IPS-18c (cell line): ENCODE measurements at regions not wholly inside any gene's neighbourhood (a gene's known extent, or its start where the extent isn't known, plus 50 kb on each side); places are given as distances from the start of the nearest gene placed in this dataset.

Experiments
- H3K4me3 ChIP-seq: 2 replicates; pipeline ENCODE4 v1.7.0; 2013; ENCODE audit warnings: low read depth, mild to moderate bottlenecking, low read length, moderate library complexity; ENCODE audit not compliant: insufficient read depth
- H3K9me3 ChIP-seq: one replicate; pipeline ENCODE4 v1.6.1; 2013; ENCODE audit warnings: mild to moderate bottlenecking, low read length, moderate library complexity; ENCODE audit not compliant: control insufficient read depth, insufficient read depth

GRCh38 chr2:128438586-128438985 lies 119.9 kb upstream of the HS6ST1 start:
- H3K4me3 ChIP-seq = no peak overlapping the region

DNA sequence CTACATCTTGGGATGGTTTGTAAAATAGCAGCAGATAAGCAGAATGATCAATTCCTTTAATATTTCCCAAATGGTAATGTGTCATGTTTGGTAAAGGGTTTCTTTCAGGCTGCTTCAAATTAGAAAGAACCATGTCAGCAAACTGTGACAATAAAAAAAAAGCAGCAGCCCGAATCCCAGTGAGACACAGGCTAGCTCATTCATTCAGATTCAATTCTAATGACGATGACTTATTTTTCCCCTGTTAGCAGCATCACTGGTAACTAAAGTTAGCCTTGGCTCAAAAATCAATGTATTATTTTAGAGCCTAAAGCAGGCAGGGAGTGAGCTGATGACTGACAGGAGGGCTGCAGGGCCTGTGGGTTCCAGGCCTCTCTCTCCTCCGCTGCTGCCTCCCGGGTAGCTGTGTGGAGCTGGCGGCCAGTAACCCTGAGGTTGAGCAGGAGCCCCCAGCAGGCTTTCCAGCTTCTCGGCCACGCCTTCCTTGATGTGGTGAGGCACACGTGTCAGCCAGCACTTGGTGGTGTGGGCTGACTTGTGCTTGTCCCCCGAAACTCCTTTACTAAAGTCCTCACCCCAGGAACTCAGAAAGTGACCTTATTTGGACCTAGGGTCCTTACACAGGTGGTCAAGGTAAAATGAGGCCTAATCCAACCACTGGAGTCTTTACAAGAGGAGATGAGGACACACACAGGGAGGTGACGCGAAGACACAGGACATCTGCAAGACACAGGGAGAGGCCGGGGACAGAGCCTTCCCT lies 120.5 kb upstream of the HS6ST1 start:
- H3K4me3 ChIP-seq = no peak overlapping the region
- H3K9me3 ChIP-seq = no peaks in the 10 kb centered on the region

More at GRCh38 chr2:128438586-128438985, 119.9 kb upstream of the HS6ST1 start:
- no peaks in the 10 kb centered on the region for H3K9me3 ChIP-seq

DNA sequence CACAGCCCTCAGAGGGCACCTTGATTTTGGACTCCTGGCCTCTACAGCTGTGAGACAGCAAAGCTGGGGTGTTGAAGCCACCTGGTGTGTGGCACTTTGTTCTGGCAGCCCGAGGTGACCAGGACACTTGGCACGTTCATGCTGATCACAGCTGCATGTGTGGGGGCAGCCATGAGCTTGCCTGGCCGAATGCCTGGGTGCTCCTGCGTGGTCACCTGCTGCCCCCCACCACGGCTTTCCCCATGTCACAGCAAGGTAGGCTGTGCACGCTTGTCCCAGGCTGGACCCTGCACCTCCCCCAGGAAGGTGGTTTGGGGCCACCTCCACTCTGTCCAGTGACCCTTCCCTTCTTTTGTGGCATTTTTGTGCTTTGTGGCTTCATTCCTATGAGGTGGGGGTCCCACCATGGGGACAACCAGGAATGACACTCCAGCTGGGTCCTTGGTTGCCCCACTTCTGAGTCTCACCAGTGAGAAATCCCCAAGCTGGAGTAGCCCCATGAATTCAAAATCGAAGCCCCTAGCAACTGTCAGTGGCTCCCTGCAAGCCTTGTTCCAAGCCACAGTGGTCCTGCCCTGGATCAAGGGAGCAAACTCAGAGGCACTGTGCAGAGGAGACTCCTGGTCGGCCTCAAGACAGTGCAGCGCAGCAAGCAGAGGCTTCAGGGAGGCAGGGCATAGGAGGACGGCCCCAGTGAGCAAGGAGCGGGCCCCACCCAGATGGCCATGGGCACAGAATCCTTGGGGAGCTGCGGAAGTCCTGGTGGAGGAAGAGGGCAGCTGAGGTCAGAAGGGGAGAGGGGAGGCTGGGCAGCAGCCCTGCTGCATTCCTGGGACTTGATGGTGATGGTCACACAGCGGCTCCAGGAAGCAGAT lies 121.4 kb upstream of the HS6ST1 start:
- H3K4me3 ChIP-seq = no peak overlapping the region

DNA sequence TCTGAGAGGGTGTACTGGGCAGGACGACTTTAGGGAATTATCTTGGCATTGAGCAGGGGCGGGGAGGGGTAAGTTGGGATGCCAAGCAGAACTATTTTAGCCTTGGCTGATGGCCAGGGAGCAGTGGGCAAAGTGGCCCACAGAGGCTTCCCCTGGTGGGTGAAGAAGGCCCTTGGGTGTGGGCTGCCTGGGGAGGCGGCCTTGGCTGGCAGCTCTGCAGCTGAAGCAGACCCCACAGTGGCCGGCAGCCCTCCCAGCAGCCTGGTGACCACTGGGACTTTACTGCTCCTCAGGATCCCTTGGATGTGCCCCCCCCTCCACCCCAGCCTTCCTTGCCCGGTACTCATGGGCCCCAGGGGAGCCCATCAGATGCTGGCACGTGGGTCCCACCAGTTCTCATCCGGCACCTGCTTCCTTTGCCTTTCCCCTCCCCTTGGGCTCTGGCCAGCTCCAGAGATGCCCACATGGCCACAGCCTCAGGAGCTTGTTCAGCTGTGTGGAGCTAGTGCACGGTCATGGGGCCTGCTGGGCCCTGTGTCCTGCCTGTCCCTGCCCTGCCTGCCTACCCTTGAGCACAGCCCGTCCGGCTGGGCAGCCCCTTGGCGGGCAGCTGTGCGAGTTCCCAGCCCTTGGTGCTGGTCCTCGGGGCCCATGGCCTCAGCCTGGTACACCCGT lies 122.1 kb upstream of the HS6ST1 start:
- Histone ChIP-seq H3K9me3 (no peaks in the 10 kb centered on the region), H3K4me3 (no peak overlapping the region)

More for the DNA sequence above, 121.4 kb upstream of the HS6ST1 start:
- no peaks in the 10 kb centered on the region for H3K9me3 ChIP-seq

DNA sequence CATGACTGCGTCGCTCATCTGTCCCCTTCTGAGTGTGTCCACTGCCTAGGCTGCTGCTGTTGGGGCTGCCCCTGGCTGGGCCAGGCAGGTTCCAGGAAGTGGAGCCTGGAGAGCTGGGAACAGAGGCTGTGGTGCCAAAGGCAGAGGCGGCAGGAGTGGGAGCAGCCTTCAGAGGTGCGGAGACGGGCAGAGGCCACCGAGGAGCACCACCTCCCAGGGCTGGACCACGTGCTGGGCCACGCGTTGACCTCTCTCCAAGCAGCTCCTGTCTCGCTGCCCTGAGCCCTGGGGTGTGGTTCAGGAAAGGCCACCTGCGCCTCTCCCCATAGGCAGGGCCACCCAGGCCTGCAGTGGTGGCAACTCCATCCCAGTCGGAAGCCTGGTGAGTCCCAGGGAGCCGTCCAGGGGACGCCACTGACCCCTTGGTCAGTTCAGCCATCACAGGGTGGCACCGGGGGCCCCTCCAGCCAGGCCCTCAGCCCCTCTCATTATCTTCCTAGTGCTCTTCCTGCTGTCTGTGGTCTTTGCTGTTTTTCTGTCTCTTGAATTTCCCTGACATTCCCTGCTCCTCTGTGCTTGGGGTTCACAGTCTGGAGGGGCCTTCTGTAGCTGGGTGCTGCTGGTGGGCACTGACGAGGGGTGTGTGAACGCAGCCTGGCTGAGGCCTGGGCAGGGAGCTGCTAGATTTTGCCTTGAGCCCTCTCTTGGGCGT lies 122.8 kb upstream of the HS6ST1 start:
- no peaks in the 10 kb centered on the region for H3K9me3 ChIP-seq
- no peak overlapping the region for H3K4me3 ChIP-seq

DNA sequence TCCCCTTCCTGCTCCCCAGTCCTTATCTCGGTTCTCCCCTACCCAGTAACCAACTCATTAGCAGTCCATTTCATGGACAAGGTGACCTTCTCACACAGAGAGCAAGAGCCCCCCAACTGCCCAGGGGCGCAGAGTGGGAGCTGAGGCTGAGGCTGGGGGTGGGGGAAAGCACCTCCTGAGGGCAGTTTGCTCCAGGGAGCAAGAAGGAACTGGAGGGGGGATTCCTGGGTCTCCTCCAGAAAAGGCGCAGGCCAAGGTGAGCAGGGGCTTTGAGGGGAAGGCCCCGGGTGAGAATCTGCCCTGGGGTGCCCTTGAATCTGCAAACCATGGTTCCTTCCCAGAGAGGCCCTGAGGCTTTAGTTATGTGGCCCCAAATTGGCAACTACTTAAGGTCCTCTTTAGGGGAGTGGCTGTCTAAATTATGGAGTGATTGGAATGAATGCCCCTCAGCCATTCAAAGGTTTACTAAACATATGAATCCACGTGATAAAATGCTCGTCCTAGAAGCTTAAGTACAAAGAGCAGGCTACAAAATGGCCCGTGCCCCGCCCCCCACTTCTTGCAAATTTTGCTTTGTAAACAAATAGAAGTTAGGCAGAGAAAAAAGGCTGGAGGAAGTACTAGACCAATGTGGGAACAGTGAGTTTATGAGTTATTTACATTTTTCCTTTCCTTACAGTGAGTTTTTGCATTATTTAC lies 123.5 kb upstream of the HS6ST1 start:
- no peak overlapping the region for H3K4me3 ChIP-seq
- H3K9me3 ChIP-seq = no peaks in the 10 kb centered on the region

DNA sequence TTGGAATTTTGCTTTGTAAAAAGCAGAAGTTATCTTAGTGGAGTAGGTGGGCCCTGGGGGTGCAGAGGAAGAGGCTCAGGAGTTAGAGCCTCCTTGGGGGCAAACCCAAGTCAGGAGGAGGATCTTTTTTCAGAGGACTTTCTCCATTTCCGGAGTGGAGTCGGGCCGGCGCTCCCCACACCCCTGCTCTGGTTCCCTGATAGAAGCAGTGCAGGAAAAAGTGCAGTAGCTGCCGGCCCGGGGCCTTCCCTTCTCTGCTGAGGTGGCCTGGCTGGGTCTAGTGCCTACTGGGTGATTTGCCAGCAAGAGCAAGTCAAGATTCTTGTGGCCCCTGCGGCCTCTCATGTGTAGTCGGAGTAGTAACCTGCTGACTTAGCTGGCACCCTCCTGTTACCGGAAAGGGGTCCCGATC lies 124.2 kb upstream of the HS6ST1 start:
- H3K4me3 ChIP-seq = no peak overlapping the region
- H3K9me3 ChIP-seq = no peaks in the 10 kb centered on the region

GRCh38 chr2:128444121-128444771 lies 125.6 kb upstream of the HS6ST1 start:
- no peaks in the 10 kb centered on the region for H3K9me3 ChIP-seq

DNA sequence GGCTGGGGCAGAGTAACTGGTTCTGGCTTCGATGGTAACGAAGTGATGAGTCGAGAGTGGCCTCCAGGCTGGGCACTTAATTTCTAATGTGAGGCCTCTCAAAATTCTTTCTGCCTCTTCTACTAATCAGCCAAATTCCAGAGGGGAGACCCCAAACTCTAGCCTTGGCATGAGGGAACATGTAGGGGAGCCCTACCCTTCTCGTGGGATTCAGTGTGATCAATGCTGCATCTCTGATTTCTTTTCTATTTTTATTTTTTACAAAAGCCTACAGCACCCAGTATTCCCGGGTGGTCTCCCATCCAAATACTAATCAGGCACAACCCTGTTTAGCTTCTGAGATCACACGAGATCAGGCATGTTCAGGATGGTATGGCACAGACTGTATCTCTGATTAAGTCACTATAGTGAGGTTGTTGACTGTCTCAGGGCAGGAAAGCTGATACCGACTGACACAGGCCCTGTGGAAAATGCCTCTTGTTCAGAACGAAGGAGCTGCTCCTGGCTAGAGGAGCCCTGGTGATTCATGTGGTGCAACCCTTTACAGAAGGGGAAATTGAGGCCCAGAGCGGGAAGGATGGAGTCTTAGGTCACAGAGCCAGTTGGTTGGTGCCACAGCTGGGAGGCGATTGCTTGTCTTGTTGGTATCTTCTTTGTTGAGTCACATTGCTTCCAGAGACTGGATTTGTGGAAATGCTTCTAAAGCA lies 126.3 kb upstream of the HS6ST1 start:
- H3K4me3 ChIP-seq = no peak overlapping the region
- no peaks in the 10 kb centered on the region for H3K9me3 ChIP-seq

More at GRCh38 chr2:128444121-128444771, 125.6 kb upstream of the HS6ST1 start:
- no peak overlapping the region for H3K4me3 ChIP-seq

DNA sequence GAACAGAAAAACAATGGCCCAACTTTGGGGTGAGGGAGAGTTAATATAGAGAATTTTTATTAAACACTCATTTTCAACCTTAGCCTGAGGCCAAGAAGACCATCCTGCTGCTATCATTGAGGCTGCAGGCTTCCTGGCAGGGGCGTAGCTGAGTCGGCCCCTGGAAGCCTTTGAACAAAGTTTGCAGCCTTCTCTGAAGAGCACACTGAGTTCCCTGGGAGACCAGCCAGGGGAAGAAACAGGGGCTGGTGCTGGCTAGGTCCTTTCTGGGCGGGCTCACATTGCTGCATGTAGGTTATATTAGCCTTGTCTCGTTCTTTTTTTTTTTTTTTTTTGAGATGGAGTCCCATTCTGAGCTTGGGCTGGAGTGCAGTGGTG lies 126.8 kb upstream of the HS6ST1 start:
- Histone ChIP-seq H3K9me3 (no peaks in the 10 kb centered on the region), H3K4me3 (no peak overlapping the region)

GRCh38 chr2:128446049-128446873 lies 127.6 kb upstream of the HS6ST1 start:
- Histone ChIP-seq H3K4me3 (no peak overlapping the region), H3K9me3 (no peaks in the 10 kb centered on the region)

DNA sequence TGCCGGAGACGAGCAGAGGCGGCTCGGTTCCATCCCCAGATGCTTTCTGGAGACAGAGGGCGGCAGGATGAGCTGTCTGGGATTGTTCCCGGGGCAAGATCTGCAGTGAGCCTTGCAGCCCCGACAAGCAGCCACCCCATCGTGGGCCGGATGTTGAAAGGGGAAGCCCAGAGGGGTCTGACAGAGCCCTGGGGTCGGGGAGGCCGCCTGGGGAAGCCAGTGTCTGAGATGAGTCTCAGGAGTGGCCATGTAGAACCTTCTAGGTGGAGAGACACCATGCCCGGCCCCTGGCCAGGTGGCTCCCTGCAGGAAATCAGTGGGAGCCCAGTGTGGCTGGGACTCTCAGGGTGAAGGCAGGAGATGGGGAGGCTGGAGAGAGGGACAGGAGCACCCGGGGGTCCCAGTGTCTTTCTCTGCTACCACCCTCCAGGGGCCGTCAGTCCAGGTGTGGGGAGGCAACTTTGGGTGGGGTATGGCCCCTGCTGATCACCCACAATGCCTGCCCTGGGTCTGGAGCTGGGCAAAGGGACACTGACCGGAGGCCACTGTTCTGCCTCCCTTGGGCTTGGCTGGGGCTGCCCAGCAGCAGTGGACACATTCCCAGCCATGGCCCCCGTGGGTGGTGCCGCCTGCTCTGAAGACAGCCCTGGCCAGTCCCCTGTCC lies 128.3 kb upstream of the HS6ST1 start:
- Histone ChIP-seq H3K4me3 (no peak overlapping the region), H3K9me3 (no peaks in the 10 kb centered on the region)

- Histone ChIP-seq H3K4me3 (no peak overlapping the region), H3K9me3 (no peaks in the 10 kb centered on the region)
These were observed 128.9 kb upstream of the HS6ST1 start for GRCh38 chr2:128447538-128447995.
